SK-N-SH treated with all-trans-retinoic acid at 6 μM for 48 hours (cell line): ENCODE measurements at regions not wholly inside any gene's neighbourhood (a gene's known extent, or its start where the extent isn't known, plus 50 kb on each side); places are given as distances from the start of the nearest gene placed in this dataset.

Experiments used
- BACH2 ChIP-seq: fragments of 250-450 bp; sonication (Bioruptor Pico); IDR thresholded peaks from 2 replicates; pipeline ENCODE4 v1.9.0; 2021; ENCODE audit warnings: mild to moderate bottlenecking, borderline replicate concordance
- TOX ChIP-seq: fragments of 250-450 bp; sonication (Bioruptor Pico); IDR thresholded peaks from 2 replicates; pipeline ENCODE4 v1.8.0; 2021; ENCODE audit warnings: mild to moderate bottlenecking, moderate library complexity, borderline replicate concordance
- TSHZ2 ChIP-seq: fragments of 250-450 bp; sonication (Bioruptor Pico); IDR thresholded peaks from 2 replicates; pipeline ENCODE4 v1.5.0; 2020; ENCODE audit warnings: mild to moderate bottlenecking, moderate library complexity

GRCh38 chr4:188341428-188341827, 202.2 kb downstream of the TRIML1 start:
- TF ChIP-seq TSHZ2 (CRISPR knock-in tag) (no peak), TOX (CRISPR knock-in tag) (no peak), BACH2 (CRISPR knock-in tag) (no peak)
